Breast epithelium (tissue), 4 donors: ENCODE measurements at regions not wholly inside any gene's neighbourhood (a gene's known extent, or its start where the extent isn't known, plus 50 kb on each side); places are given as distances from the start of the nearest gene placed in this dataset.

Experiments
- DNase-seq, 2 donors: peaks; one replicate each; pipeline ENCODE4 v3.0.0-alpha.2; 2019; ENCODE audit warnings: low spot score in 2 of 2
- H3K27ac ChIP-seq, 2 donors: fragments of 200-600 bp; sonication (generic) in 1 of 2; one replicate each; pipeline ENCODE4 v1.5.1; 2016 to 2019; ENCODE audit warnings: mild to moderate bottlenecking in 1 of 2
- H3K27me3 ChIP-seq, 2 donors: fragments of 200-600 bp; sonication (generic) in 1 of 2; one replicate each; pipeline versions ENCODE4 v1.5.1 to v1.6.0; 2017 to 2019; ENCODE audit warnings: control low read depth in 1 of 2, mild to moderate bottlenecking in 1 of 2
- H3K36me3 ChIP-seq: fragments of 200-600 bp; one replicate; pipeline ENCODE4 v1.5.1; 2019
- H3K4me1 ChIP-seq, 2 donors: fragments of 200-600 bp; sonication (generic); one replicate each; pipeline ENCODE4 v1.5.1; 2016 to 2019; ENCODE audit warnings: control low read depth in 1 of 2
- H3K4me3 ChIP-seq, 3 donors: fragments of 200-600 bp; sonication (generic); 1 replicate in 2 of 3; 2 replicates in 1 of 3; pipeline ENCODE4 v1.5.1; 2016 to 2019; ENCODE audit warnings: mild to moderate bottlenecking in 3 of 3, moderate library complexity in 2 of 3
- H3K9me3 ChIP-seq, 2 donors: fragments of 200-600 bp; sonication (generic) in 1 of 2; one replicate each; pipeline ENCODE4 v1.5.1; 2016 to 2019; ENCODE audit warnings: control low read depth in 1 of 2
- CTCF ChIP-seq, 3 donors: fragments of 450-650 bp; IDR thresholded peaks; one replicate each; pipeline ENCODE4 v1.5.1; 2016 to 2017; ENCODE audit warnings: antibody characterized with exemption in 3 of 3, mild to moderate bottlenecking in 3 of 3, moderate library complexity in 3 of 3
- POLR2A ChIP-seq: fragments of 450-650 bp; IDR thresholded peaks from one replicate; pipeline ENCODE4 v1.6.1; 2016; ENCODE audit warnings: antibody characterized with exemption, mild to moderate bottlenecking, moderate library complexity
- POLR2AphosphoS5 ChIP-seq, 3 donors: sonication (generic); formaldehyde crosslinking; IDR thresholded peaks; one replicate each; pipeline ENCODE4 v1.6.1; 2017; ENCODE audit warnings: antibody characterized with exemption in 3 of 3
- intact Hi-C: fragments of 100-400 bp; cut with DNase I; formaldehyde crosslinking; loops from one replicate; pipeline ENCODE4 v1.15.1; 2023; ENCODE audit warnings: low total_unique reads

- H3K4me1 ChIP-seq: no peaks in the 10 kb centered on the region
- no peak overlapping the region for H3K4me3 ChIP-seq
- intact Hi-C loops: no loop called here
- TF ChIP-seq CTCF (IDR thresholded peaks at IDR 0.05) (no peak), POLR2AphosphoS5 (IDR thresholded peaks at IDR 0.05) (no peak), POLR2A (no peak)
- no peaks in the 10 kb centered on the region for H3K27me3 ChIP-seq
- DNase-seq: peak in 1 of 2 donors; percentile 14
- no peaks in the 10 kb centered on the region for H3K36me3 ChIP-seq
- H3K9me3 ChIP-seq: no peaks in the 10 kb centered on the region
- H3K27ac ChIP-seq: no peak overlapping the region
Measured at GRCh38 chr2:19747310-19748072, 154.3 kb downstream of the TTC32 start.

- TF ChIP-seq POLR2AphosphoS5 (IDR thresholded peaks at IDR 0.05) (no peak), CTCF (IDR thresholded peaks at IDR 0.05) (no peak), POLR2A (no peak)
- Histone ChIP-seq H3K4me3 (no peak overlapping the region), H3K9me3 (no peaks in the 10 kb centered on the region), H3K27me3 (no peaks in the 10 kb centered on the region), H3K4me1 (no peaks in the 10 kb centered on the region), H3K36me3 (no peaks in the 10 kb centered on the region), H3K27ac (no peak overlapping the region)
- peak in 1 of 2 donors; percentile 17 for DNase-seq
- intact Hi-C loops: no loop called here
Measured at GRCh38 chr2:19746611-19747309, 155.0 kb downstream of the TTC32 start.

GRCh38 chr2:19746137-19746600 lies 155.6 kb downstream of the TTC32 start:
- peak in 1 of 2 donors; percentile 10 for DNase-seq
- intact Hi-C loops: no loop called here
- Histone ChIP-seq H3K27me3 (no peaks in the 10 kb centered on the region), H3K4me3 (no peak overlapping the region), H3K36me3 (no peaks in the 10 kb centered on the region), H3K9me3 (no peaks in the 10 kb centered on the region), H3K27ac (no peak overlapping the region), H3K4me1 (no peaks in the 10 kb centered on the region)
- TF ChIP-seq POLR2AphosphoS5 (IDR thresholded peaks at IDR 0.05): no peak
- TF ChIP-seq POLR2A: no peak

- peak in 1 of 2 donors; percentile 1 for DNase-seq
- intact Hi-C loops: no loop called here
Measured at GRCh38 chr2:19745318-19746136, 156.3 kb downstream of the TTC32 start.

More at GRCh38 chr2:19745318-19746136, 156.3 kb downstream of the TTC32 start:
- Histone ChIP-seq H3K4me3 (no peak overlapping the region), H3K27ac (no peak overlapping the region), H3K9me3 (no peaks in the 10 kb centered on the region), H3K27me3 (no peaks in the 10 kb centered on the region), H3K36me3 (no peaks in the 10 kb centered on the region), H3K4me1 (no peaks in the 10 kb centered on the region)
- TF ChIP-seq POLR2AphosphoS5 (IDR thresholded peaks at IDR 0.05) (no peak), POLR2A (no peak), CTCF (IDR thresholded peaks at IDR 0.05) (no peak)
